Thoracic aorta (tissue), 2 donors: ENCODE measurements at regions not wholly inside any gene's neighbourhood (a gene's known extent, or its start where the extent isn't known, plus 50 kb on each side); places are given as distances from the start of the nearest gene placed in this dataset.

Experiments used
- ATAC-seq: fragments of 150-250 bp; one replicate; pipeline ENCODE4 v1.8.0; 2017; ENCODE audit warnings: low read depth; ENCODE audit not compliant: insufficient number of reproducible peaks, low FRiP score
- DNase-seq: peaks from one replicate; pipeline ENCODE4 v3.0.0-alpha.2; 2020; ENCODE audit warnings: low spot score
- H3K27ac ChIP-seq, 2 donors: fragments of 200-600 bp; sonication (generic); 1 replicate in 1 of 2; 2 replicates in 1 of 2; pipeline ENCODE4 v1.5.1; 2016; ENCODE audit warnings: mild to moderate bottlenecking in 2 of 2, moderate library complexity in 2 of 2
- H3K27me3 ChIP-seq: fragments of 200-600 bp; sonication (generic); replicated peaks from 2 replicates; pipeline ENCODE4 v1.6.0; 2016; ENCODE audit warnings: mild to moderate bottlenecking; ENCODE audit not compliant: insufficient read depth
- H3K36me3 ChIP-seq: fragments of 200-600 bp; sonication (generic); one replicate; pipeline ENCODE4 v1.5.1; 2016
- H3K4me1 ChIP-seq, 2 donors: fragments of 200-600 bp; sonication (generic); 1 replicate in 1 of 2; 2 replicates in 1 of 2; pipeline versions ENCODE4 v1.5.1 to v1.6.0; 2016; ENCODE audit warnings: low read depth in 2 of 2, mild to moderate bottlenecking in 1 of 2; ENCODE audit not compliant: control insufficient read depth in 1 of 2
- H3K4me3 ChIP-seq: fragments of 200-600 bp; sonication (generic); 2 replicates; pipeline ENCODE4 v1.5.1; 2016; ENCODE audit warnings: mild to moderate bottlenecking
- H3K9me3 ChIP-seq: fragments of 200-600 bp; sonication (generic); 2 replicates; pipeline ENCODE4 v1.5.1; 2016
- CTCF ChIP-seq: fragments of 200-600 bp; sonication (generic); IDR thresholded peaks from one replicate; pipeline ENCODE4 v1.5.1; 2019; ENCODE audit warnings: antibody characterized with exemption

GRCh38 chr12:91397866-91398532 is 215.4 kb upstream of the DCN start:
- ATAC-seq, result no peak
- no peak for DNase-seq
- H3K36me3 ChIP-seq, result no peaks in the 10 kb centered on the region
- no peaks in the 10 kb centered on the region for H3K4me1 ChIP-seq
- no peaks in the 10 kb centered on the region for H3K9me3 ChIP-seq
- no peak for TF ChIP-seq CTCF
- no peaks in the 10 kb centered on the region for H3K27me3 ChIP-seq
- H3K27ac ChIP-seq, result no peak overlapping the region
- no peak overlapping the region for H3K4me3 ChIP-seq

- no peak for TF ChIP-seq CTCF
- no peak for ATAC-seq
- no peaks in the 10 kb centered on the region for H3K4me1 ChIP-seq
Observed at GRCh38 chr12:91396293-91396692, 213.7 kb upstream of the DCN start.

GRCh38 chr12:91395628-91396135 is 213.1 kb upstream of the DCN start:
- DNase-seq (no peak), ATAC-seq (no peak)
- Histone ChIP-seq H3K36me3 (no peaks in the 10 kb centered on the region), H3K4me3 (no peak overlapping the region), H3K27me3 (no peaks in the 10 kb centered on the region), H3K27ac (no peak overlapping the region), H3K9me3 (no peaks in the 10 kb centered on the region), H3K4me1 (no peaks in the 10 kb centered on the region)
- TF ChIP-seq CTCF, result no peak

More at GRCh38 chr12:91396293-91396692, 213.7 kb upstream of the DCN start:
- Histone ChIP-seq H3K9me3 (no peaks in the 10 kb centered on the region), H3K36me3 (no peaks in the 10 kb centered on the region), H3K27ac (no peak overlapping the region), H3K4me3 (no peak overlapping the region), H3K27me3 (no peaks in the 10 kb centered on the region)
- no peak for DNase-seq

- Histone ChIP-seq H3K27ac (no peak overlapping the region), H3K36me3 (no peaks in the 10 kb centered on the region), H3K4me1 (no peaks in the 10 kb centered on the region), H3K4me3 (no peak overlapping the region), H3K9me3 (no peaks in the 10 kb centered on the region), H3K27me3 (no peaks in the 10 kb centered on the region)
- no peak for DNase-seq
- ATAC-seq, result no peak
- TF ChIP-seq CTCF, result no peak
Observed at GRCh38 chr12:91394903-91395302, 212.3 kb upstream of the DCN start.

GRCh38 chr12:91388573-91388972 is 206.0 kb upstream of the DCN start:
- H3K27ac ChIP-seq, result no peak overlapping the region
- H3K36me3 ChIP-seq, result no peaks in the 10 kb centered on the region
- H3K9me3 ChIP-seq, result no peaks in the 10 kb centered on the region
- H3K4me3 ChIP-seq, result no peak overlapping the region
- TF ChIP-seq CTCF, result no peak
- no peaks in the 10 kb centered on the region for H3K27me3 ChIP-seq
- DNase-seq, result no peak
- H3K4me1 ChIP-seq, result peaks cover 0 to 14% of the 10 kb centered on the region in 2 donors
- ATAC-seq, result no peak
